PC-9 (cell line): ENCODE measurements at regions not wholly inside any gene's neighbourhood (a gene's known extent, or its start where the extent isn't known, plus 50 kb on each side); places are given as distances from the start of the nearest gene placed in this dataset.

Experiments
- CTCF ChIP-seq: fragments of 200-600 bp; sonication (generic); conservative IDR thresholded peaks from 2 replicates; pipeline ENCODE4 v1.6.1; 2017; ENCODE audit warnings: mixed run types, antibody characterized with exemption, mild to moderate bottlenecking, moderate library complexity
- EZH2 ChIP-seq: fragments of 200-600 bp; sonication (generic); IDR thresholded peaks from 2 replicates; pipeline ENCODE4 v1.8.0; 2017; ENCODE audit warnings: antibody characterized with exemption, low read depth

GRCh38 chr4:149203256-149204001 lies 612.2 kb downstream of the IQCM start:
- TF ChIP-seq CTCF = no peak
- no peak for TF ChIP-seq EZH2
